AG04450 (cell line): ENCODE measurements at regions not wholly inside any gene's neighbourhood (a gene's known extent, or its start where the extent isn't known, plus 50 kb on each side); places are given as distances from the start of the nearest gene placed in this dataset.
A peak's percentile ranks its signal among the peaks of the same experiment; 100 is the strongest.

Experiments used
- CTCF ChIA-PET: fragments of 300-600, 350-600 bp; formaldehyde crosslinking; extraction: SDS; loops from one replicate; lab custom pipeline; 2022; ENCODE audit warnings: antibody characterized with exemption, inconsistent platforms; lab: Charles Lee
- POLR2A ChIA-PET: fragments of 350-600 bp; formaldehyde crosslinking; extraction: SDS; loops from one replicate; lab custom pipeline; 2021; ENCODE audit warnings: antibody characterized with exemption, inconsistent platforms; lab: Yijun Ruan, JAX
- DNase-seq: peaks from one replicate; pipeline ENCODE4 v3.0.0-alpha.2; 2011; ENCODE audit warnings: low read depth, low spot score
- H3K27ac ChIP-seq: one replicate; pipeline ENCODE4 v1.5.1; 2012; ENCODE audit warnings: low read depth, low read length, control low read depth
- H3K27me3 ChIP-seq: one replicate; pipeline ENCODE4 v1.6.0; 2012; ENCODE audit warnings: low read length; ENCODE audit not compliant: control insufficient read depth, insufficient read depth
- H3K4me3 ChIP-seq: 2 replicates; pipeline ENCODE4 v1.5.1; 2011; ENCODE audit warnings: mild to moderate bottlenecking, low read depth, low read length, control low read depth
- H3K9me3 ChIP-seq: 2 replicates; pipeline ENCODE4 v1.5.1; 2012; ENCODE audit warnings: low read length; ENCODE audit not compliant: control insufficient read depth, insufficient read depth
- TF ChIP-seq, protein P1 (sequence below): IDR thresholded peaks from 2 replicates; pipeline ENCODE4 v1.5.1; 2011; ENCODE audit warnings: low read depth, low read length, control low read depth, inconsistent platforms

DNA sequence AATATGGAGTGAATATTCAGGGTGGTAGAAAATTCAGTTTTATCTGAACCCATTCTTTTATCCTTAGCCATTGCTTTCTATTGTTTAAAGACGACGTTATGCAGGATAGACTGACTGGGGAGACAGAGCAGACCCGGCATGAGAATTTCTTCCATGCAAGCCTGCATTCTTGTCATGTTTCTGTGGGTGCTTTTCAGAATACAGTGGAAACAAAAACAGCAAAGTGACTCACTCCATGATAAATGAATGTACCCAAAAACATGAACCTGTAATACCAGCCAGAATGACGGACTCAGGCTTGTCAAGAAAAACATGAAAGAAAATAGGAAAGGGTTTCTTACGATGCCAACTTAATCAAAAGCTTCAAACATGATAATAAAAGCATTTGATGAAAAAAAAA is 924.0 kb downstream of the EFNB2 start:
- TF ChIP-seq, protein P1, sequence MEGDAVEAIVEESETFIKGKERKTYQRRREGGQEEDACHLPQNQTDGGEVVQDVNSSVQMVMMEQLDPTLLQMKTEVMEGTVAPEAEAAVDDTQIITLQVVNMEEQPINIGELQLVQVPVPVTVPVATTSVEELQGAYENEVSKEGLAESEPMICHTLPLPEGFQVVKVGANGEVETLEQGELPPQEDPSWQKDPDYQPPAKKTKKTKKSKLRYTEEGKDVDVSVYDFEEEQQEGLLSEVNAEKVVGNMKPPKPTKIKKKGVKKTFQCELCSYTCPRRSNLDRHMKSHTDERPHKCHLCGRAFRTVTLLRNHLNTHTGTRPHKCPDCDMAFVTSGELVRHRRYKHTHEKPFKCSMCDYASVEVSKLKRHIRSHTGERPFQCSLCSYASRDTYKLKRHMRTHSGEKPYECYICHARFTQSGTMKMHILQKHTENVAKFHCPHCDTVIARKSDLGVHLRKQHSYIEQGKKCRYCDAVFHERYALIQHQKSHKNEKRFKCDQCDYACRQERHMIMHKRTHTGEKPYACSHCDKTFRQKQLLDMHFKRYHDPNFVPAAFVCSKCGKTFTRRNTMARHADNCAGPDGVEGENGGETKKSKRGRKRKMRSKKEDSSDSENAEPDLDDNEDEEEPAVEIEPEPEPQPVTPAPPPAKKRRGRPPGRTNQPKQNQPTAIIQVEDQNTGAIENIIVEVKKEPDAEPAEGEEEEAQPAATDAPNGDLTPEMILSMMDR, result no peak
- peak; percentile 4 for DNase-seq
- POLR2A ChIA-PET, result no interaction called here
- no peak overlapping the region for H3K4me3 ChIP-seq
- H3K27me3 ChIP-seq, result no peaks in the 10 kb centered on the region
- CTCF ChIA-PET, result interaction anchor here (0.7 kb wide), 1 partner anchor 414 kb away, joined by 3 read pairs; no protein-coding TSS in a partner anchor
- H3K9me3 ChIP-seq, result no peaks in the 10 kb centered on the region
- H3K27ac ChIP-seq, result no peak overlapping the region

DNA sequence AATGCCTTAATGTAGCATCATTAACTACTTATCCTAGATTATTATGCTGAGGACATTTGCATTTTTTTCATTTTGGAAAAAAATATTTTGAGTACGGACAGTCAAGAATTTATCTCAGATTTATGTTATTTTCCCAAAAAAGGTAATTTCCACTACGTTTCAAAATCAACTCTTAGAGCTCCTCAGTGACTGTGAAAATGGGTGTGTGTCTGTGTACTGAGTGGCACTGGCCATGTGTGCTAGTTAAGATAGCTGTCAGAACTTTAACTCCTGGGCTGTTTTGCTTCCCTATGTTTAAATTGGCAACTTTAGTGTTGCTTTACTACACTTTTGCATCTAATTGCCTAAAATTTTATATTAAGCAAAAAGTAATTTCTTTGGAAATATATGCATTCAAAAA is 927.4 kb downstream of the EFNB2 start:
- TF ChIP-seq, protein P1, result no peak
- POLR2A ChIA-PET, result no interaction called here
- Histone ChIP-seq H3K4me3 (no peak overlapping the region), H3K27me3 (no peaks in the 10 kb centered on the region), H3K27ac (no peak overlapping the region), H3K9me3 (no peaks in the 10 kb centered on the region)
- CTCF ChIA-PET, result no interaction called here
- no peak for DNase-seq

DNA sequence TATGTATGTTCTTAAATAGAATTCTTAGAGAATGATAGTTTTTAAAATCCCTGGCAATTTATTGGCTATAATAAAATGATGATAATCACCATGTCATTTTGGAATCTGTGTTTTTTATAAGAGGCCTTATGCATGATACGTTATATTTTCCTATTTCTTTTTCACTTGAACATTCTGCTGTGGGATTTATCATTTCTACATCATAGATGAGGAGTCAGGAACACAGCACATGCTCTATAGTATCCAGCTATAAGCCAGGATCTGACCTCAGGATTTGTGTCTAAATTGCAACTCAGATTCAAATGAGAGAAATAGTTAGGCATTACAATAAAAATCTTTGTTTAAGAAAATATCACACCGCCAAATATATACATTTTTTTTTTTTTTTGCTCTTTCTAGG is 928.0 kb downstream of the EFNB2 start:
- ChIA-PET CTCF (no interaction called here), POLR2A (no interaction called here)
- TF ChIP-seq, protein P1, result no peak
- no peak for DNase-seq
- Histone ChIP-seq H3K4me3 (no peak overlapping the region), H3K27me3 (no peaks in the 10 kb centered on the region), H3K9me3 (no peaks in the 10 kb centered on the region), H3K27ac (no peak overlapping the region)

DNA sequence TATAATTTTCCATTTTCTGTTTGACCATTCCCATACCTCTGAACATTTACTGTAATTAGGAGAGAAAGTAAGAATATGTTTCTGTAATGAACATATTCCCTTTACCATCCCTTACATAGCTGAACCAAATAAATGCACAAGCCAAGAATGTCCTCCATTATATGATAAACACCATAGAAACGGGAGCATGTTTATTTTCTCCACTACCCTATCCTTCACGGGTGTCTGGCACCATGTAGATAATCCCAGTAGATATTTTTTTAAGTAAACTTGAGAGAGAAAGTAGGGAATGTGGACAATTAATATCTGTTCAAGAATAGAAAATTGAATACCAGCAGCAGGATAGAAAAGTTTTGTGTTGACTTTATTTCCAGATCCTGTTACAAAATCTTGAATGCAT is 928.4 kb downstream of the EFNB2 start:
- ChIA-PET CTCF (no interaction called here), POLR2A (no interaction called here)
- TF ChIP-seq, protein P1, result no peak
- Histone ChIP-seq H3K27me3 (no peaks in the 10 kb centered on the region), H3K9me3 (no peaks in the 10 kb centered on the region), H3K27ac (no peak overlapping the region), H3K4me3 (no peak overlapping the region)
- no peak for DNase-seq

DNA sequence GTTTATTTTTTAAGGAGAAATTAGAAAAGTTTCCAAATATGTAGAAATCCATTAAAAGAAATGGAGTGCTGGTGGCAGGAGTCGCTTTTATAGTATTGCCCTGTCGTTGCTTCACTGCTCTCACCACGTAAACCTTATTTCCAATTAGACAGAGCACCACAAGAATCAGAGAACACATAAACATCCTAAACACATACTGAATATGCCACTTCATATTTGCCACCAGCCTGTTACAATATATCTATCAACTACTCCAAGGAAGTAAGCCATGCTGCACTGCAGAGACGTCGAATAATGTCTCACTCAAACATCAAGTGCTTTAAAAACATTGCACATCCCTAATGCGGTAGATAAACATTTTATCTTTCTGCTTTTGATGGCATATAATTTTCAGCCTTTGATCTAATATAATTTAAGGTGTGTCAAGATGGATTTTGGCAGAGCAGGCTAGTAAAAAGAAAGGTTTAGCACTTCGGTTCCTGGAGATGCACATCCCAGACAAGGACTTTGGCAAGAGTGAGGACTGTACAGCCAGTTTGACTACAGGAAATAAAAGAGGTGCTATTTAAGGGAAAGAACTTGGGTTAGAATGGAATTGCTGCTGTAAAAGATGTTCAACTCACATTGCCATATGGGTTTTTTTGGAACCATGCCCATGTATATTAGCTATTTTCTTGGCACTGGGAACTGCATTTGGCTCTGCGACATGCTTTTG is 932.3 kb downstream of the EFNB2 start:
- CTCF ChIA-PET, result no interaction called here
- TF ChIP-seq, protein P1, result no peak
- H3K4me3 ChIP-seq, result no peak overlapping the region
- POLR2A ChIA-PET, result no interaction called here
- no peaks in the 10 kb centered on the region for H3K27me3 ChIP-seq
- H3K27ac ChIP-seq, result no peak overlapping the region
- DNase-seq, result no peak
- H3K9me3 ChIP-seq, result no peaks in the 10 kb centered on the region
